Inferior parietal cortex (tissue), 1 donor: ENCODE measurements at regions not wholly inside any gene's neighbourhood (a gene's known extent, or its start where the extent isn't known, plus 50 kb on each side); places are given as distances from the start of the nearest gene placed in this dataset.

Source experiments
- DNase-seq: peaks from one replicate; pipeline ENCODE4 v3.0.0-alpha.2; 2016; ENCODE audit errors: extremely low spot score

DNA sequence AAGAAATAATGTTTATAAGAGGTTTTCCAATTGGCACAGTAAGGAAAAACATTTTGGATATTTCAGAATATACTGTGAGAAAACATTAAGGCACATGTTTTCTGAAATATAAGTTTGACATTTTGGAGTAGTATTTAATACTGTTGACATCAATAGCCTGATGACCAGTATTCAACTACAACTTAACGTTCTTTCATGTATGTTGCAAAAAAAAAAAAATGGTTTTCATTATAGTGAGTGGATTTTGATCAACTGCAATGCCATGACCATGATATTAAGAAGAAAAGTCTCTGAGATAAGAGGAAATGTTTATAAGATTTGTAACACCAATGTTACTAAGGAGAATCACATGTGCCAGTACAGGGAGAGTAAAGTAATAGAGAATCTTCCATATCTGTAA lies 252.8 kb upstream of the RORA start:
- DNase-seq = no peak

DNA sequence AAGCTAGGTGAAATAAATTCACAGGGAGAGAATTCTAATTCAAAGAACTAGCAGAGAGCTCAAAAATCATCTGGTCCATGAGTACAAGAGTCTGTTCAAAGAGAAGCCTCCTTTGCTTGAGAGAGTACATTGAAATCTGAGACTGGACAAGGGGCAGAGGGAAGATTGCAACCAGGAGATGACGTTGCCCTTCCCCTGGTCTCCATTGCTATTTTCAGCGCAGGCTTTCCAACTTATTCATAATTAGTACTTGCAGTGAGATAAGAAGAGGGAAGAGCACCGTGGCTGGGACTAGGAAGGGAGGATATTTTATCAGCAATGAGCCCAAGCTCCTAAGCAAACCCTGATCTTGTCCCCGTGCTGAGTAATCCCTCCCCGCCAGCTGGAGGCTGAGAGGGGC lies 251.8 kb upstream of the RORA start:
- DNase-seq = no peak

DNA sequence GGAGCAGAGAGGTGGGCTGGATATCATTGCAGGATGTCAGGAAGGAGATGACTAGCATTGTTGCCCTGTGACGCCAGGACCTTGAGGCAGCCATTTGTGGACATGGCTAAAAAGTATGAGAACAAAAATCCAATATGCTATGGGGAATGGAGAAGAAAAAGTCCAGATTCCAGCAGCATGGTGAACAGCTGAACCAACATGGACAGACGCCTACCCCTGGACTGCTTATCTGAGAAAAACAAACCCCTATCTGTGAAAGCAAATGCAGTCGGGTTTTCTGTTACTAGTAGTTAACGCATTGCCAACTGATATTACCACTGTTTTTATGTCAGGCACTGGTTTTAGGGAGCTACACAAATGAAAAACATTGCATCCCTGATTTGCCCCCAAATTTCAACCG lies 251.2 kb upstream of the RORA start:
- no peak for DNase-seq

DNA sequence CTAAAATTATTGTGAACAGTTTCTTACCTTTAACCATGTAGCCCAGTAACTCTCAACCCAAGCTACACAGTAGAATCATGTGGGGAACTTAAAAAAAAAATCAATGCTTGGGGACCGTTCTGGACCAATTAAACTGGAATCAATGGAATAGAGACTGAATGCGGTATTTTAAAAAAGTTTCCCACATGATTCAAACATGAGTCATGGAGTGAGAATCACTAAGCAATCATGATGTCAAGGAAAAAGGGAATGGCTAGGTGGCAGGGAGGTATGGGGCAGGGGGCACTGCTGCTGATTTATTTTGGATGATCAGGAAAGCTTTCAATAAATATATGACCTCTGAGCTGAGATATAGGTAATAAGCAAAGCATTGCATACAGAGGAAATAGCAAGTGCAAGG lies 250.5 kb upstream of the RORA start:
- no peak for DNase-seq

DNA sequence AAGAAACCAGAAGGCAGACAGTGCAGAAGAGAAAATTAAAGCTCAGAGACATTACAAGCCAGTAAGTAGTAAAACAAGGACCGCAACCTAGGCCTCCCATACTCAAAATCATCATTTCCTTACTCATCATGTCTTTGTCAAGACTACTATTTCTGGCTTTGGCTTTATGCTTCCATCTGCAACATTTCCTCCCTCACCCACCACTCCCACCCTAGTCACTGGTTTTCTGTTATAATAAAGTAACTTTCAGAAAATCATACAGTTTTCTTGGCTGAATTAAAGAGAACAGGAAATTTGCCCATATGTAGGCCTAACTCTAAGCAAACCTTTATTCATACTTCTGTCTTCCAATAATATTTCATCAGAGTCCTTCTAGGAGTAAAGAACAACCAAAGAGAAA lies 247.6 kb upstream of the RORA start:
- no peak for DNase-seq

DNA sequence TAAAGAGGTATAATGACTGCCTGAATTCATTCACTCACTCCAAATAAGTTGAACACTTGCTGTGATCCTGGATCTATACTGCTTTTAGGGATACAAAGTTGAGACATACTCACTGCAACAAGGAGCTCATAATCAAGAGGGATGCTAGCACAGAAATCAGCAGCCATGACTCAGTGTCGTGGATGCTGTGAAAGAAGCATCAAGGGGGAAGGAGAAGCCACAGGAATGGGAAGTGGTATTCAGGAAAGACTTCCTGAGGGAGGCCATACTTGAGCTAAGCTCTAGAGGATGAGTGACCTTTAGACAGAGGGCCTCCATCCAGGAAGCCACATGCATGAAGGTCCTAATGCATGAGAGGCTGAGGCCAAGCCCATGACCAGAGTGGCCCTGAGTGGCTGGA lies 245.7 kb upstream of the RORA start:
- DNase-seq = no peak

DNA sequence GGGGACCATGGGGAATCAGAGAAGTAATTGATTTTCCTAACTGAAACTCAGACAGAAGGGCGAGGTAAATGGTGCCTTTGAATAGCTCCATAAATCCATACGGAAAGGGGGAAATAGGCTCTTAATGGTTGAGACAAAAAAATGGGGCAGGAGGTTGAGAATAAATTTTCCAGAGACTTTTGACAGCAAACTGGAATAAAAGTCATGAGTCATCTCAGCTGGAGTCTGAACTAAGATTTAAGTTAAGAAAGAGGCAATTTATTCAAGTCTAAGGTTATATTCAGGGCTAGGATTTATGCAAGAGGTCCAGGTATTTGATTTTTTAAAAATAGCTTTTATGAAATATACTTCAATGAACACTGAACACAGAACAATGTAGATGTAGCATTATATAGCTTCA lies 238.7 kb upstream of the RORA start:
- DNase-seq = no peak

DNA sequence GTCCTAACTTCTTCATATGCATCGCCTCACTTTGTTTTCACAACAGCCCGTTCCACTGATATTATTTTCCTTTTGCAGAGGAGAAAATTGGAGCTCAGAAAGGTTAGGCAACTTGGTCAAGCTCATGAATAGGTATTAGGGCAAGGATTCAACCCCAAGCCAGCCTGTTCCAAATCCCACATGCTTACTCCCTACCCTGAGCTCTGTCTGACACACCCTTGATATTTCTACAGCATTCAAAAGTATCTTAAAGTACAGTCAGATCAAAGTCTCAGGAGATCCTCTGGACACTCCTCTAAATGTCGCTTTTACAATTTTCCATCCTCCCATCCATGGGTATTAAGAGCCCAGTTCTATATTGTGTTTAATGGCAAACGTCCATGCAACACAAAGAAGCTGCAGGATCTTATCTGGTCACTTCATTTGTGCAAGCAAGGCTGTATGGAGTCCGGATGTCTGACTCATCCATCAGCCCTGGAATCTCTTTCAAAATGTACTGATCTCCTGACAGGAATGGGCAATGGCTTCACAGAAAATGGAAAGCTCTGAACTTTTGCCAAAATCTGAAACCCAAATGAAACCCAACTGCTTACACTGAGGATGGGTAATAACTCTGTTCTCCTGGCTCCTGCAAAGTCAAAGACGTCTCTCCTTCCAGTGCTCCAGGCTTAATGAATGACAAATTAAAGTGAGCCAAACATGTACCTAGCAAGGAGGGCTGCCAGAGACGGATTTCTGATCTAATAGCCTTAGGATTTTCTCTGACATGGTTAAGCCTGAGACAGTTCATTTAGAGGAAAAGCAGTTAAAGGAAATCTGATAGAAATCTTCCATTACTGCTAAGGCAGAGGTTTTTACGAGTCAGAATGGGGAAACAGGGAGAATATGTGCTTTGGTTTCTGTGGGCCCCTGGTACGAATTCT lies 230.9 kb upstream of the RORA start:
- no peak for DNase-seq

DNA sequence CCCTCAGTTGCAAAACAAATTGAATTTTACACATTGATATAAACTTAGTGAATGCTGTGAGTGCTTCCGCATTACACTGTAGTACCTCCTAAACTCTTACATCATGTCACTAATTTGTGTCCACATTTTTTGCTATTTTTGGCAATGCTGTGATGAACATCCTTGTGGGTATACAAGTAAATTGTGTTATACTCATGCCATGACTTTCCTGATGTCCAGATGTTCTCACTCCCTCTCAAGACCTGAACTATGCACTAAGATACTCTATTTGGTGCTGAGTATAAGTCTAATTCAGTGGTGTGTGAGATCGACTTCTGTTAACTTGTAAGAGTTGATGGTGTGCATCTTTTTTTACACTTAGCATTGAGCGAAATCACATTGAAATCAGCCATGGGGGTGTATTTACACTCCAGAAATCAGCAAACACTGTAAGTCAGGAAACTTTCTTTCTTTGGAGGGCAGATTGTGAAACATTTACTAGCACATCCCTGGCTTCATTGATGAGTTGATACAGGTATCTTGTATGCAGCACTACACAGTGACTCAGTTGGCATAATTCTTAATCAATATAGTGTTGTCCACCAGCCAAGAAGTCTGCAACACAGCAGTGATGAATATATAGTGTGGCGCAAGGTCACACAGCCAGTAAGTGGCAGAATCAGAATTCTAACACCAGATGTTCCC lies 228.1 kb upstream of the RORA start:
- DNase-seq = no peak

DNA sequence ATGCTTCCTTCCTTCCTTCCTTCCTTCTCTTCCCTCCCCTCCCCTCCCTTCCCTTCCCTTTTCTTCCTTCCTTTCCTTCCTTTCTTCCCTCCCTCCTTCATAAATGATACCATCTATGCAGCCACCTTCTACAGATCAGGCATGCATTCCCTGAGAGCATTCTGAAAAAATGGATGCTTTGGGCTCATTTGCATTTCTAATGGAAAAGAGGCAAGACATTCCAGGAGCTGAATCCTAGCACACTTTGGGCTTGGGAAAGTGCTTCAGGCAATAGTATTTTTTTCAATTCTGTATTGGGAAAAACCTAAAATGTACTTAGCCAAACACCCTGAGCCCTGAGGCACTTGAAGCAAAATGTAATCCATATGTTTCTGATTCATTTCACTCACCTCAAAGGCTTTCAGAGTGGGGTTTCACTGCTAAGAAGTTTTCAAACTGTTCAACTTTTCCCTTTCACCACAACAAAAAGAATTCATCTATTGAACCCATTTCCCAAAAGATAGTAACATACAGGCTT lies 220.1 kb upstream of the RORA start:
- no peak for DNase-seq

DNA sequence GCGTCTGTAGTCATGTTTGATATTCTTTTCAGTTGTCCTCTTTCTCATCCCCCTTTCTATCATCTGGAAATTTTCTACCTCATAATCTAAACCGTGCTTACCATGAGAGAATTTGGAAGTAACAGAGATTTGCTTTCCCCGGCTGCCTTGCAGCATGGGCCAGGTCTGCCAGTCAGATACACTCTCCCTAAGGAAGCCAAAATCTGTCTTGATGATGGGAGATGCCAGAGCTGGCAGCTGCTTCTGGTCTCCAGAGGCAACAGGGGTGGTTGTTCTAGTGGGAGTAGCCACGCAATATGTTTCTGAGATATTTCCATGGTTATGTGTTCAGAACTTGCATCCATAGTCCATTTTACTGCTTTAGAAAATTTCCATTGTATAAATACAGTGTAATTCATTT lies 218.9 kb upstream of the RORA start:
- DNase-seq = peak; percentile 8

DNA sequence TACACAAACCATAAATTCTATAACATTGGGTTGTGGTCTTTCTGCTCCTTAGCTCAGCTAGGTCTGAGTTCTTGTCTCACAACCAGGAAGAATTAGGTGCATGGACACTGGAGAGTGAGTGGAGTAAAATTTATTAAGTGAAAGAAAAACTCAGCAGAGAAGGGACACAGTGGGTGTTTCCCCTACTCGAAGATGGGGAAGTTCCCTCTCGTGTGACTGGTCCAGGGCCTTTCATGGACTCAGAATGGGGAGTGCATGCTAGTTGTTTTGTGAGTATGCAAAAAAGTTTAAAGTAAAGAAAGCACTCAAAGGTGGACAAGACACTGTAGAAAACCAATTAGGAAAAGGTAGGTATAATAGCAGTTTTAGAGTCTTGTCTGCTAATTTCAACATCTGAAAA lies 215.5 kb upstream of the RORA start:
- no peak for DNase-seq

DNA sequence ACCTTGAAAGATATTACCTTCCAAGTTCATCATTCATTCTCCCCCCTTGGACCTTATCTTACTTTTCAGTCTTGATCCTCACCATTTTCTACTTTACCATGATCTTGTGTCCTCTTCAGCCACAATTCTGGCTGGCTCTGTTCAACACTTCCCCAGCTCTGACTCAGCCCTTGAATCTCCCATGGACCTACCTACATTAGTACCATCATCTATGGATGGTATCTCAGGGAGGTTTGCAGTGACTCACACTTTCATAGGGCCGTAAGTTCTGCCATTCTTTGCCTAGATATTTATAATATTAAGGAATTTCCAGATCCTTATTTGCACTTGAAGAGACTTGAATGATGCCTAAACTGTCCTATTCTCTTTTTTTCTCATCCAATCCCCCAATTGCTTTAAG lies 213.7 kb upstream of the RORA start:
- no peak for DNase-seq

DNA sequence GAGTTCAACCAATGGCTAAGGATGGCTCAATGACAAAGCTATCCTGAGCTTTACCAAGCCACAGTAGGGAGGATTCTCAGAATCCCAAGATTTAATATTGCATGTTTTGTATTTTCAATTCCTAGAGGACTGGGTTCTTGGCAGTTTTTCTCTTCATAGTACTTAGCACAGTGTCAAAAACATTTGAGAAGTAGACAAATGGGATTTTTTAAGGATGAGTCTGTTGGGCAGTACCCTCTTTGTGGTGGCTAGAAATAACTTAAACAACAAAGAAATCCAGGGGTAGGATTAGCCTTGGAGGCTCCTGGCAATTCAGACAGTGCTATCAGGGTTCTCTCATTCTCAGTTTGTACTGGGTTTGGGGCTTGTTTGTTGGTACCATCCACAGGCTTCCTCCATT lies 212.8 kb upstream of the RORA start:
- no peak for DNase-seq

DNA sequence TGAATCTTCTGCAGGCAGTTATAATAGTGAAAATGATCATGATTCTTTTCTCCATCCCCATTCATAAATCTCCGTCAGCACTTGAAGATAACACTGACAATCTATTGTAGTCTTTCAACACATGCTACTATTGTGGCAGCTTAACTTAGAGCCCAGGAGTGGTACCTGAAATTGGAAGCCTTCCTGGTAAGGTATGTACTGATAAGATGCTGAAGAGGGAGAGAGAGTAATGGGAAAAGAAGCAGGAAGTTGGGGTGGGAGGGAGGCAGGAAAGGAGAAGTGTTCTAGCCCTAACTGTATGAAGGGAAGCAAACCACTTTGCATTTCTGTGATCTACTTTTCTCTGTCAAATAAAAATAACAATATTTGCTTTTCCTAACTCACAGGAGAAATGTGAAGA lies 197.4 kb upstream of the RORA start:
- no peak for DNase-seq

DNA sequence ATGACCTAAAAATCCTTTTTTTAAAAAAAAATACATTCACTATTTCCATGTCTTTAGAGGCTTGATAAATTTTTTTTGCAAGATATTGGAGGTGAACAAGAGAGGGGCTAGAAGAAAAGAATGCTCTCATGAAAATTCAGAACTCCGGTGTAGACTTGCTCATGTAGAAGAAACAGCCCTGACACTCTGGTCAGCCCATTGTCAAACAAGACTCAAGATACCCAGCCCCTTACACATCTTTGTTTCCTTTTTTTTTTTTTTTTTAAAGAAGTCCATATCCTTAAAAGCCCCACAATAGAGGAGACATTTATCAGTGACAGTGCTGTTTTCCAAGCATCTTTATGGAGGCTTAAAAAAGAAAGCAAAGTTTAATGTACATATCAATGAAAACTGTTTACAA lies 196.8 kb upstream of the RORA start:
- DNase-seq = no peak

DNA sequence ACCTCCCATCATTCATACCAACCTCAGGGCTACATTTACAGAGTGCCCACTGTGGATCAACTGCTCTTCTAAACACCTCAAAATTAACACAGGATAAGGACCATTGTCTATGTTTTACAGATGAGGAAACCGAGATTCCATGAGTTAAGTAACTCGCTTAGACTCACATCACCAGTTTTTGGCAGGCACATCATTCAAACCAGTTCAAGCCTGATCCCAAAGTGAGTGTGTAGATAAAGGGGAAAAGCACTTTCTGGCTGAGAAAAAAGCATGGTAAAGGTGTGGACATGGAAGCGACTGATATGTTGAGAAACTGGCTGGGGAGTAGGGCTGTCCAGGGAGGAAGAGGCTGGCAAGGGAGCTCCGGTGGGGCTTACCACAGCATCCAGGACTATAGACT lies 193.7 kb upstream of the RORA start:
- no peak for DNase-seq

DNA sequence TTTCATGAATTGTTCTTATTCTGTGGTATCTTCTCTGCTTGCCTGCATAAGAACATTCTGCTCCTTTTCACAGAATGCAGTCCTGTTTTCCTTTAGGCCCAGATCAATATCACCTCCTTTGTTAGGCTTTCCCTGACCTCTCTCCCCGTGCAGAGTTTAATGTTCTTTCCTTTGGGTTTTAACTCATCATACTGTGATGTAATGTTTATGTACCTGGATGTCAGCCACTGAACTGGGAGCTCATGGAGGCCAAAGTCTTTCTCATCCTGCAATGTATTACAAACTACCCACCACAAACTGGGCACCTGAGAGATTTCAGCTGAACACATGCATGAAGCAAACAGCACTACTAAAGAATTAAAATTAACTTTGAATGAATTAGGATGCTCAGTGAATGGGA lies 192.8 kb upstream of the RORA start:
- no peak for DNase-seq

DNA sequence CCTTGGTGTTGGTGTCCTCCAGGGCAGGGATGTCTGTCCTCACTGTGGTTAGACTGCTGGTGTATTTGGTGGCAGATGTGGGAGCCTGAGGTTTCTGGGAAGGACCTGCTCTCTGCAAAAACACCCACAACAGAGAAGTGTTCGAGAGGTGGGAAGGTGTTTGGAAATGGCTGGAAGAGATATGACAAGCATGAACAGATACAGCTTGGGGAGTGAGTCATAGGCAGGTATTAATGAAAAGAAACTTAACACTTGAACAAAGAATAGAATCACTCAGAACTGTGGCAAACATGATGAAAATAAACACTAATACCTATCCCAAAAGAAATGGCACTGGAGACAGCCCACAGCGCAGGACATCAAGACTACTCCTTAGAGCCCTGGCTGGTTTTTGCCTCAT lies 192.4 kb upstream of the RORA start:
- DNase-seq = no peak

DNA sequence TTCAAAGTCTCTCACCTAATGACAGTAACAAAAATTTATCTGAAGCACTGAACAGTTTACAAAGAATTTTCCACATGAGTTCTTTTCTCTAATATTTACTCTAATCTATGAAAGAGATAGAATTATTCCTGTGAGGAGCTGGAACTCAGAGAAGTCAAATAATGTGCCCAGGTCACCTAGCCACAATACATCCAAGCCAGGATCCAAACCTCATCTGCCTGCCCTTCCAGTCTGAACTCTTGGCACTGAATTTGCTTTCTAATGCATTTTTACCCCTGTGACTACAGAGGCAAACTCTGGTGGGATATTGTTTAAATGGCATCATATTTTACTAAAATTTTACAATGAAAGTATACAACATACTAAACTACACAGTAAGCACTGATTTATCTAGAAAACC lies 191.4 kb upstream of the RORA start:
- no peak for DNase-seq

DNA sequence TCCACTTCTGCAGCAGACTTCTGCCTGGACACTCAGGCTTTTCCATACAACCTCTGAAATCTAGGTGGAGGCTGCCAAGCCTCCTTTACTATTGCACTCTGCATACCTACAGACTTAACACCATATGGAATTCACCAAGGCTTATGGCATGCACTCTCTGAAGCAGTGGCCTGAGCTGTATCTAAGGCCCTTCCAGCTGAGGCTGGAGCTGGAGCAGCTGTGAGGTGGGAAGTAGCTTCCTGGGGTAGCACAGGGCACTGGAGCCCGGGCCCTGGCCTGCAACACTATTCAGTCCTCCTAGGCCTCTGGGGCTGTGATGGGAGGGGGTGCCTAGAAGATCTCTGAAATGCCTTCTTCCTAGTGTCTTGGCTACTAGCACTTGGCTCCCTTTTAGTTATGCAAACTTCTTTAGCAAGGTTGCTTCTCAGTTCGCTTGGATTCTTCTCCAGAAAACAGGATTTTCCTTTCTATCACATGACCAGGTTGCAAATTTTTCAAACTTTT lies 186.6 kb upstream of the RORA start:
- DNase-seq = no peak

DNA sequence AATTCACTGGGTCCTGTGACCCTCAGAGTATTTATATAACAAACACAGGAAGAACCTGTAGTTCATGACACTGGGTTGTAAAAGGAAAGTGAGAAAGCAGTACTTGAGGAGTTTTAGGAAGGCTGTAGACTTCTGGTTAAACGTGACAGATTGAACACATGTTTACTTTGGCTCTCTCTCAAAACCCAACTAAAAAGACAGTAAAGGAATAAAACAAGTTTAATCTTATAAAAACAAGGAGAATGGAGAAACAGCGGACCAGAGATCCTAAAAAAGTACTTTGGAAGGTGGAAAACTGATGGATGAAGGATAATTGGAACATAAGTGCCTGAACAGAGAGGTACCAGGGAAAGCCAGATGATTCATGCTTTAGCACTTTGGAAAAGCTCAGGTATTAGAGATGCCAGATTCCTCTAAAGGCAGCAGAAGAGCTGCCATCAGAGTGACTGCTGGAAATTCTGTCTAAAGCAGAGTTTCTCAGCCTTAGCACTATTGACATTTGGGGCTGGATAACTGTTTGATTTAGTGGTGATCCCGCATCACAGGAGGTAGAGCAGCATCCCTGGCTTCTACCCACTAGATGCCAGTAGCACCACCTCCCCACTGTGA lies 182.9 kb upstream of the RORA start:
- peak; percentile 25 for DNase-seq

DNA sequence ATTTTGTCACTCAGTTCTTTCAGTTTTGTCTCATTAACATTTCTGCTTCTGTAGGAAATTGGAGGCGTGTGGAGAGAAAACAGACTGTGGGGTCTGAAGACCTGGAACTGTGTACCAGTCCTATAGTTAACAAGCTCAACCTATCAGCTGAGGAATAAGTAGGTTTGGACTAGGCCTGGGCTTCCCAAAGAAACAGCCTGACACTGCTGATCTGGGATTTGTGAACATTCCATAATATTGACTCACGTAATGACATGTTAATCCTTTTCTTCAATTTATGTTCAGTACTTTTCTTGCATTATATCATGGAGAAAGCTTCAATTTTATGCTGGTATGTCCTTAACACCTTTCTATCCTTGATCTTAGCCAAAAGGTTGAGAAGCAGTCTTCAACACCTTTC lies 181.6 kb upstream of the RORA start:
- no peak for DNase-seq
